ENCODE measurements at regions not wholly inside any gene's neighbourhood (a gene's known extent, or its start where the extent isn't known, plus 50 kb on each side); places are given as distances from the start of the nearest gene placed in this dataset.

DNA sequence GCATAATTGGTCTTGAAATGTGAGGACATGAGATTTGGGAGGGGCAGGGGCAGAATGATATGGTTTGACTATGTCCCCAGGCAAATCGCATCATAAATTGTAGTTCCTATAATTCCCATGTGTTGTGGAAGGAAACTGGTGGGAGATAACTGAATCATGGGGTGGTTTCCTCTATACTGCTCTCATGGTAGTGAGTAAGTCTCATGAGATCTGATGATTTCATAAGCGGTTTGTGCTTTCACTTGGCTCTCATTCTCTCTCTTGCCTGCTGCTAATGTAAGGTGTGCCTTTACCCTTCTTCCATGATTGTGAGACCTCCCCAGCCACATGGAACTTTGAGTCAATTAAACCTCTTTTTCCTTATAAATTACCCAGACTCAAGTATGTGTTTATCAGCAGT, 2595.9 kb downstream of the PCDH7 start:
- in situ Hi-C loops (cut with HindIII; ENCODE audit: low sequenced_read_pairs): no loop called here

DNA sequence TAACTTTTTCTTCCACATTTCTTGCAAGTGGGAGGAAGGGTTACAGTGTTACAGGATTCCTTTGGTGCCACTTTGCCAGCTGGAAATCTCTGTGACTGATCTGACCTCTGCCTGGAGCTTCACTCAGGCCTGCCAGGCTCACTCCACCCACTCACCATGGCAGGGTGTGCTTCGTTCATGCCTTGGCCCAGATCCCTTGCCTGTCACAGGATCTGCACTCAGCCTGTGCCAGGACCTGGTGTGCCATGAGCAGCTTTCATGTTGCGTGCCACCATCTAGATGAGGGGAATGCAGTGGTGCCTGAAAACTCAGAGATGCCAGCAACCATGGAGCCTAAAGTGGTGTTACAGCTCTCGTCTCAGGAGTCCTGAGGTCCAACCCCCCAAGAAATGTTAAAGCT, 2596.4 kb downstream of the PCDH7 start:
- in situ Hi-C loops (cut with HindIII; ENCODE audit: low sequenced_read_pairs): no loop called here
- no peak for DNase-seq (ENCODE audit: low spot score)

More for the DNA sequence above, 2595.9 kb downstream of the PCDH7 start:
- no peak for DNase-seq (ENCODE audit: low spot score)

DNA sequence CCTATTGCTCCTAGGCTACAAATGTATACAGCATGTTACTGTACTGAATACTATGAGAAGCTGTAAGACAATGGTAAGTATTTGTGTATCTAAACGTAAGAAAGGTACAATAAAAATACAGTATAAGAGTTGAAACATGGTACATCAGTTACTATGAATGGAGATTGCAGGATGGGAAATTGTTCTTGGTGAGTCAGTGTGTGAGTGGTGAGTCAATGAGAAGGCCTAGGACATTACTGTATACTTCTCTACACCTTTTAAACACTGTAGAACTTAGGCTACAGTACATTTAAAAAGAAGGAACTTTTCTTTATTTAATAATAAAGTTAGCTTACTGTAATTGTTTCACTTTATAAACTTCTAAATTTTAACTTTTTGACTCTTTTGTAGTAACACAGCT, 2603.2 kb downstream of the PCDH7 start:
- in situ Hi-C loops (cut with HindIII; ENCODE audit: low sequenced_read_pairs): no loop called here
- no peak for DNase-seq (ENCODE audit: low spot score)

DNA sequence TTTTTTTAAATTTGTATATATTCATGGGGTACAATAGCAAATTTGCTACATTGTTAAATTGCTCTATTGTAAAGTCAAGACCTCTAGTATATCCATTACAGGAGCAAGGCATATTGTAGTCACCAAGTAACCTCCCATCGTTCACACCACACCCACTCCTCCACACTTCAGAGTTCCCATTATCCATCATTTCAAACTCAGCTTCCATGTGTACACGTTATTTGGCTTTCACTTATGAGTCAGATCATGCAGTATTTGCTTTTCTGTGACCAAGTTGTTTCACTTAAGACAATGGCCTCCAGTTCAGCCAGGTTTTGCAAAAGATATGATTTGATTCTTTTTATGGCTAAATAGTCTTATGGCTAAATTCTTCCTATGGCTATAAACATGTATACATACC, 2614.2 kb downstream of the PCDH7 start:
- no peak for DNase-seq (ENCODE audit: low spot score)
- in situ Hi-C loops (cut with HindIII; ENCODE audit: low sequenced_read_pairs): no loop called here

DNA sequence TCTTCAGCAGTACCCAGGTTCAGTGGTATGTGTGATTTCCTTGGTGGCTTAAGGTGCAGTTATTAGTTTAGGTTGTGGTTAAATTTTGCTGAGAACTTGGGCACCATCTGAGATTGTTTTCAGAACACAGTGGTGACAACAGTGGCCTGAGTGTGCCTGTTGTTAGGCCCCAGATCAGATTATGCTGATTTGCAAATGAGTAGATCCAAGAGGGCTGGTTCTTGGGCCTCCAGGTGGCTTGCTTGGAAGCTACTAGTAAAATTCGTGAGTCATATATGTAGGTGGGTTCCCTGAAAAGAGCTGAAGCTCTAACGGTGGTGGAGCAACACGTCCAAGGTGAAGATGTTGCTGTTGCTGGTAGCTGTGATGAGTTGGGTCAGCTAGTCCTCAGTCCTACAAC, 2619.6 kb downstream of the PCDH7 start:
- in situ Hi-C loops (cut with HindIII; ENCODE audit: low sequenced_read_pairs): no loop called here
- no peak for DNase-seq (ENCODE audit: low spot score)

DNA sequence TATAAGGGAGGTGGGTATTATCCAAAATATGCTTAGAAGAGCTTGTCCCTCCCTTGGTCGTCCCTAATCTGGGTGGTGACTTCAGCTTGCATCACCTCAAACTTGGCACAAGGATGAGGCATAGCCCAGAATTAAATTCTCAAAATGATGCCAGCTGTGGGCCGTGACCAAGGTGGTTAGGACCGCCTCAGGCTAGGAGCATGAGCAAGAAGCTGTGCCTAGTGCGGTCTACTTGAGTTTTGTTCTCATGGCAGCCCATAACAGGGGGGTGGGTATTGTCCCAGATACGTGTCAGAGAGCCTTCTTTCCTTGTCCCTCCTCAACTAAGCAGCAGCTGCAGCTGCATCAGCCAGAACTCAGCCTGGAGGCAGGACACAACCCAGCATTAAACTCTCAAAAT, 2620.0 kb downstream of the PCDH7 start:
- no peak for DNase-seq (ENCODE audit: low spot score)
- in situ Hi-C loops (cut with HindIII; ENCODE audit: low sequenced_read_pairs): no loop called here

DNA sequence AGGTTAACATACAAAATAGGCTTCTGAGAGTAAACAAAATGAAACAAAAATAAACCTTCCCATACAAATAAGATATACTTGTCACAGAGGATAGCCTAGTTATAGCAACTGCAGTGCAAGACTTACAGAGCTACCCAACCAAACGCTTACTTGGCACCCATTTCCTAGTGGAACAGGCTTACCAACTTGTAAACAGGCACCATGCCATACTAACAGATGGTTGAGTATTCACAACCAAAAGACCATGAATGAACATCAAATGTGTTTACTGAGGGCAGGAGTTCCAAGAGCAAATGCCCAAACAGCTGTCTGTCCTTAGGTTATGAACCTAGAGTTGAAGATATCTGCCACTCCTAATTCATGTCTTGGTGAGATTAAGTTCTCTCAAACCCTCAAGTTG, 2629.2 kb downstream of the PCDH7 start:
- in situ Hi-C loops (cut with HindIII; ENCODE audit: low sequenced_read_pairs): no loop called here
- DNase-seq (ENCODE audit: low spot score): no peak

DNA sequence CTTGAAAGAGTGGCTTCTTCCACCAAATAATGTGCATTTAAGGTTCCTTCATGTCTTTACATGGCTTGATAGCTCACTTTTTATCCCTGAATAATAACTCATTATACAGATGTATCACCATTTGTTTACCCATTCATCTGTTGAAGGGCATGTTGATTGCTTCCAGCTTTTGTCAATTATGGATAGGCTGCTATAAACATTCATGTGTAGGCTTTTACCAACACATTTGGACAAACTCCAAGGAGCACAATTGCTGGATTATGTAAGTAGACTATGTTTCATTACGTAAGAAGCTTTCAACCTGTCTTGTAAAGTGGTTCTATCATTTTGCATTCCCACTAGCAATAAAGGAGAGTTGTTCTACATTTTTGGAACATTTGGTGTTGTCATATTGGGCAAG, 2637.0 kb downstream of the PCDH7 start:
- in situ Hi-C loops (cut with HindIII; ENCODE audit: low sequenced_read_pairs): no loop called here
- no peak for DNase-seq (ENCODE audit: low spot score)

DNA sequence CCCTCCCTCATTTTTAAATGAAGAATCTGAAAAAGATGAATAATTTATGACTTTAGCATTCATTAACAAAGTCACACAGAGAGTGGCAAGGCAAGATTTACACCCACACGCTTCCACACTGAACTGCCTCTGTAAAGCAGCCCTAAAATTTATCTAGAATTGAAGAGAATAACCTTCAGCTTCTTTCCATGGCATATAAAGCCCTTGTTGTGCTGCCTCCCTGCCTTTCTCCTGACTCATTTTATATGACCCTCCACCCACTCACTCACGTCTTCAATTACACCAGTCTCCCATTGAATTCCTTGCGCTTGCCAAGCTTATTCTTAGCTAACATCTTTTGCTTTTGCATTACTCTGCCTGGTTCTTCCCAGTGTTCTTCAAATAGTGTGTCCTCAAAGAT, 2649.3 kb downstream of the PCDH7 start:
- no peak for DNase-seq (ENCODE audit: low spot score)
- in situ Hi-C loops (cut with HindIII; ENCODE audit: low sequenced_read_pairs): no loop called here

DNA sequence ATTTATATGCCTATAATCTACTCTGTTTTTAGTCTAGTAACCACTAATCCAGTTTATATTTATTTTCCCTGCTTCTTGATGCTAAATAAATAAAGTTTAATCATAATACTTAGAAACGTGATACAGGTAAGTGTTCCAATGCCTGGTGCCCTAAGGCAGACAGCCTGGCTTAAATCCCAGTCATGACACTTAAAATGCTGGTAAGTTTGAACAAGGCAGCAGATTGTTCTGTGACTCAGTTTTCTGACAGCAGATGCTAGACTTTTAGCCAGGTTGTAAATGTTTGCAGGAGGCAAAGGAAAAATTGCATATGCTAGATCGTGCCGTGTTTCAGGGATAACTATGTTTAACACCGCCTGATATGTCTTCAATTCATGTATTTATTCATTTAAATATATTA, 2661.6 kb downstream of the PCDH7 start:
- in situ Hi-C loops (cut with HindIII; ENCODE audit: low sequenced_read_pairs): no loop called here
- no peak for DNase-seq (ENCODE audit: low spot score)

DNA sequence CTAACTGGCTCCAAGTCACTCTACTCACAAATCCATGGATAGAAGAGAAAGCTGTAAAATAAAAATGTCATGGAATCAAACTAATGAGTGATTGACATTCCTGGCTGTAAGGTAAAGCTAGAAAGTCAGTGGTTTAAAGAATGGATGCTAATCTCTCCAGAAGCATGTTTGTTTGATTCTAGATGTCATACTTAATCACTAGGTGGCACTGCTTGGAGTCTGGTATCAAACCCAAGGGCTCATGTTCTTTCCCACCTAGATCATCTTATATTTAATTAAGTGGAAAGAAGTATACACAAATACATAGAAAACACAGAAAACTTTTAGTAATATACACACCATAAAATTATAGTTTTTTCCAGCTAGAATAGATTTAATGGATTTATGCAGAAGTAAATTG, 2666.6 kb downstream of the PCDH7 start:
- in situ Hi-C loops (cut with HindIII; ENCODE audit: low sequenced_read_pairs): no loop called here
- no peak for DNase-seq (ENCODE audit: low spot score)

DNA sequence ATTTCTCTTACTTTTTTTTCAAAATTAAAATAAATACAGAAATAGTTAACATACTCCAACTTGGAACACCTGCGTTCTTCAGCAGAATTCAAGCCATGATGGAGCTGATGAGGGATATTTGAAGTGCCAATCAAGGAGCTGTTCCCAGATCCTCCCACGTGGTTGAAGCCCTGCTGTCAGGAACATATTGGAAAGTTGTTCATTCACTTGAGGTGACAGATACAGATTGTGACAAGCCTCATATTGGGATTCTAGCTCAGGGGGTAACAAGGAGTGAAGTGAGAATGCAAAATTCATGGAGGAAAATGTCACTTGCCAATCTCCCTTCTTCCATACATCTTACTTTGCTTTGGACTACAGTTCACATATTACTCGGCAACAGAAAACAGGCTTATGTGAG, 2670.8 kb downstream of the PCDH7 start:
- DNase-seq (ENCODE audit: low spot score): no peak
- in situ Hi-C loops (cut with HindIII; ENCODE audit: low sequenced_read_pairs): no loop called here

DNA sequence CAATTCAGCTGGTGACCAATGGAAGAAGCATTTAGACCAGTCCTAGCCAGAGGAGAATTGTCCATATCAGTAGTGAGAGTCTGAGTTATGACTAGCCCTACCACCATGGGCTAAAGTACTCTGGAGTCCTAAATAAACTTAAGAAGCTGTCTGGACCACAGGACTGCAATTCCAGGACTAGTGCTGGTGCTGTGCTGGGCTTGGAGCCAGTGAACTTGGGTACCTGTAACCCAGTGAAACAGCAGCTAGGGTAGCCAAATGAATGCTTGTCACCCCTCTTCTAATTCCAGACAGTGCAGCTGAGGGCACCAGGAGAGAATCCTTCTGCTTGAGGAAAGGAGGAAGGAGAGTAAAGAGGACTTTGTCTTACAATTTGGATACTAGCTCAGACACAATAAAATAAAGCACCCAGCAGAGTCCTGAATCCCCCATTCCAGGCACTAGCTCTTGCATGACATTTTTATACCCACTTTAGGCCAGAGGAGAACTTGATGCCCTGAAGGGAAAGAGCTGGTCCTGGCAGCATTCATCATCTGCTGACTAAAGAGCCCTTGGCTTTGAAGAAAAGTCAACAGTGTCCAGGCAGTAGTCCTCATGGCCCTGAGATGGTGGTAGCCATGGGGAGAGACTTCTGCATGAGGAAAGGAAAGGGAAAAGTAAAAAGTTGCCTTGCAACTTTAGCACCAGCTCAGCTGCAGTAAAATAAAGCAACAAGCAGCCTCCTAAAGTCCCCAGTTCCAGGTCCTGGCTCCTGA, 2675.7 kb downstream of the PCDH7 start:
- in situ Hi-C loops (cut with HindIII; ENCODE audit: low sequenced_read_pairs): no loop called here

DNA sequence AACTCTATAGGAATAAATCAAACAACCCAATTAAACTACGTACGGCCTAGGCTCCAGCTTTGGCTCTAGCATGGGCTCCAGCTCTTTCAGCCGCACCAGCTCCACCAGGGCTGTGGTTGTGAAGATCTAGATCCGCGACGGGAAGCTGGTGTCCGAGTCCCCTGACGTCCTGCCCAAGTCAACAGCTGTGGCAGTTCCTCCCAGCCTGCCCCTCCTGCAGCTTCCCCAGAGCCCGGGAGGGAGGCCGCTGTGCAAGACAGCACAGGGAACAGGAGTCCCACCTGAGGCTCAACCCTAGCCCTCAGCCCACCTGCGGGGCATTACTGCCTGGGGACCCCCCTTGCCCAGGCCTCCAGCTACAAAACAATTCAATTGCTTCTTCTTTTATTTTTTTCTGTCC, 2680.3 kb downstream of the PCDH7 start:
- no peak for DNase-seq (ENCODE audit: low spot score)
- in situ Hi-C loops (cut with HindIII; ENCODE audit: low sequenced_read_pairs): no loop called here

More for the DNA sequence above, 2675.7 kb downstream of the PCDH7 start:
- no peak for DNase-seq (ENCODE audit: low spot score)

DNA sequence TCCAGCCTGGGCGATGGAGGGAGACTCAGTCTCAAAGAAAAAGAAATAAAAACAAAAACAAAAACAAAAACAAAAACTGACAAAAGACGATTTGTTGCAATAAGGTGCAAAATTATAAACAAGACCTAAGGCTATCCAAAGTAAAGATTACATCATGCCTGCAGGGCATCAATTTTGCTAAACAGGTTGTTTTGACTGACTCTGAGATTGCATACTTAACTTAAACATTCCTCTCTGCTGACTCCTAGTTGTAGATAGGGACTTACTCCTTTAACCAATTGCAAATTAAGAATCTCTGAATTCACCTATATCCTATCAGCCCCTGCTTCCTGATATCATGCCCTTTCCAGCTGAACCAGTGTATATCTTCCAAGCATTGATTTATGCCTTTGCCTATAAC, 2687.3 kb downstream of the PCDH7 start:
- DNase-seq (ENCODE audit: low spot score): no peak
- in situ Hi-C loops (cut with HindIII; ENCODE audit: low sequenced_read_pairs): no loop called here

DNA sequence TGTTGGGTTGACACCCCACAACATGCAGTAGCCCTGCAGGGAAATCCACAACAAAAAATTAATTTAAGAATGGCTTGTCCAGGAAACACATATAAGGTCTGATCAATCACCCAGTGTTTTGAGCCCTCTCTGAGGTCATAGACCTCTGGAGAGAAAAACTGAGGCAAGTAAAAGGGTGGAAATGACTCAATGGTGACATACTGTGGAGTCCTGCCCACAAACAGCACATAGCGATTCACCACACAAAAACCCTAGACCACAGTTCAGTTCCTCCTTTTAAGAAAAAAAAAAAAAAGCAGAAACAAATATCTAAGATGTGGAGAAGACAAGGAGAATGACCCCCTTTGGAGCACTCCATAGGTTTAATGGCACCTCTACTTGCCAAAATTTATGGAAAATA, 2691.0 kb downstream of the PCDH7 start:
- in situ Hi-C loops (cut with HindIII; ENCODE audit: low sequenced_read_pairs): no loop called here
- no peak for DNase-seq (ENCODE audit: low spot score)

DNA sequence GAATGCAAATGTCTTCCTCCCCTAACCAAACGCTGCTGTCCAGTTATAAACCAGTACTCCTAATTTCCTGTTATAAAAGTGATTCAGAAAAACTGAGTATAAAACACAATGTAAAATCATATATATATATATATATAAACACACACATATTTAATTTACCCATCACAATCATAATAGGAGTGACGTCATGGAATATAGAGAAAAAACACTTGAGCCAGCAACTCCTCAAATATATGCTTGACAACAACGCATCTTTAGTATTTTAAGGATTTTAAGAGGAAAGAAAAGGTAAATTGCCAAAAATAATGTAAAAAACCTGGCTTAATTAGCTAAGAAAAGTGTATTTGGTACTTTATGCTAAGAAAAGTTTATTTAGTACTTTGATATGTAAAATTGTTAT, 2701.7 kb downstream of the PCDH7 start:
- DNase-seq (ENCODE audit: low spot score): no peak
- in situ Hi-C loops (cut with HindIII; ENCODE audit: low sequenced_read_pairs): no loop called here

DNA sequence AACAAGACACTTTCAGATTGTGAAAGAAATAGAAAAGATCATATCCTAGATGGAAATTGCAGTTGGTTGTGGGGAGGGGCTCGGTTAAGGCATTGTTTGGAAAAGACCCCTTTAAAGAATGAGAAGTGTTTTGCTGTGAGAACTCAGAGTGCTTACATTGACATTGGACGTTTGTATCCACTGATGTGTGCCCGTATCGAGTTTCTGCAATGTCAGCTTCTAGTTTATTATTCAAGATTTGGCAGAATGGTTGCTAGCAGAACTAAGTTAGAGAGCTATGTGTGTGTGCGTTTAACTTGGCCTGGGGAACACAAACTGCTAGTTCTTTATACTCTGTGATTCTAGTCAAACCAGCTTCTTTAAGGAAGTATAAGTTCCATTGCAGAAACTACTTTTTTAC, 2702.5 kb downstream of the PCDH7 start:
- no peak for DNase-seq (ENCODE audit: low spot score)
- in situ Hi-C loops (cut with HindIII; ENCODE audit: low sequenced_read_pairs): no loop called here

DNA sequence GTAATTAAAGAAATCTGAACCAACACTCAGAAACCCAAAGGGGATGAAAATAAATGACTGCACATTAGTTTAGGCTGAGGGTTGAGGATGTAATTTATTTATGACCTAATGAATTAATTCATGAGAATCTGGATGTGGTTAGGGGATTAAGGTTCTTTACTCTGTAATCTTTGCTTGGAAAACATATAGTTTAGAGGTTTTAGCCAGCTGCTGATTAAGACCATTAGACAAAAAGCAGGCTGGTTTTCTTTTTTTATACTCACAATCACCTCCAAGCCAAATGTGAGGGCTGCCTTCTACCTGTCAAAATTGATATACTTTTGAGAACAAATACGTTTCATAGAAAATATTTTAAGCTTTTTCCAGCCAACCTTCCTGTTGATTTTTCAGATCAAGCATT, 2705.8 kb downstream of the PCDH7 start:
- in situ Hi-C loops (cut with HindIII; ENCODE audit: low sequenced_read_pairs): no loop called here
- no peak for DNase-seq (ENCODE audit: low spot score)

DNA sequence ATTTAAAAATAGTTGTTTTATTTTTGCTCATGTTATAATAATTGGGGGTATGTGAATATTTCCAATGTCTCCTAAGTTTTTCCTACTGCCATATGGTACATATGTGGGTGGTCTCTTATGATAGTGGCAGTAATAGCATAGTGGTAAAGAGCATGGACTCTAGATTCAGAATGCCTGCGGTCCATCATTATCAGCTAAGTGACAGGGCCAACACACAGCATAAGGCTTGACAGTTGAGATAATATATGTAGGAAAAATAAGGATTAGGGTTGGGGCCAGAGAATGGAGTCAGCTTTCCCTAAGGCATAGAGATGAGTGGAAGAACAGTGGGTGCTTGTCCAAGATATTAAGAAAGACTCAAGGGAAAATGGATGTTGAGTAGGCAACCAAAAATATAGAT, 2707.5 kb downstream of the PCDH7 start:
- in situ Hi-C loops (cut with HindIII; ENCODE audit: low sequenced_read_pairs): no loop called here
- DNase-seq (ENCODE audit: low spot score): no peak

DNA sequence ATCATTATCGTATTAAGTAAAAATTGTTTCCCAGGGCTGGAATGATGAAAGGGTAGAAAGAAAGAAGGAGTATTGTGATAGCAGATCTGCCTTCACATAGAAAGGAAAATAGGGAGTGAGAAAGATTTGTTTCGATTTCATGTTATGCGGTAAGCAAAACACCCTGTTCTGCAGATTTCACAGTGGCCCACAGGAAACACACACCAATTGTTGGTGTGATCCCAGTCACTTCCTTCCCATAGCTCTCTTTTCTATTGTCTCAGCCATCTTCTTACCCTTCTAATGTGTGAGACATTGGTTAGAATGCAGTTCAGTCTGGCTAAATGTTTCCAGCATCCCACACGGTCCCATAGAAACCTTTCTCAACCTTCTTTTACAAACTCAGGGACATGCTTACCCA, 2709.8 kb downstream of the PCDH7 start:
- in situ Hi-C loops (cut with HindIII; ENCODE audit: low sequenced_read_pairs): no loop called here
- DNase-seq (ENCODE audit: low spot score): no peak

DNA sequence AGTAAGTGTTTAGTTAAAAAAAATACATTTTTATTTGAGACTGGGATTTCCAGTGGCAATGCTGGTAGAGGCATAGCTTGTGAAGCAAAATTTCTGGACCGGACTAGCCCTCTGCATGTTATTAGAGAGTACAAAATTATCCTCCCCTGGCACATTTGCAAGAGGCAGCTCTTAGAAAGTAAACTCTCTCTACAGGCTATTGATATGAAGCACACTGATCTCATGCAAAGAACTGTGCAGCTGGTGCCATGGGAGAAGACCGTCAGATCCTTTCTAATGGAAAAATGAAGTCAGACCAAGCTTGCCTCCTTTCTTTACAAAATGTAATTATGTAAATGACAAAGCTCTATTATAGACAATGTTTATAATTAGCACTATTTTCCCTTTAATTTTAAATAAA, 2717.2 kb downstream of the PCDH7 start:
- DNase-seq (ENCODE audit: low spot score): no peak
- in situ Hi-C loops (cut with HindIII; ENCODE audit: low sequenced_read_pairs): no loop called here

All from G401 (cell line).